Upper lobe of left lung (tissue), 6 donors: ENCODE measurements at regions not wholly inside any gene's neighbourhood (a gene's known extent, or its start where the extent isn't known, plus 50 kb on each side); places are given as distances from the start of the nearest gene placed in this dataset.

Experiments used
- ATAC-seq, 2 donors: fragments of 200-7000 bp; cut with Tn5 transposase; one replicate each; pipeline ENCODE4 v1.9.1; 2022; ENCODE audit warnings: mild to moderate bottlenecking in 2 of 2, moderate library complexity in 2 of 2; ENCODE audit not compliant: low FRiP score in 2 of 2
- DNase-seq, 2 donors: peaks; one replicate each; pipeline ENCODE4 v3.0.0-alpha.2; 2019 to 2020
- H3K27ac ChIP-seq, 4 donors: fragments of 200-600 bp; sonication (generic); one replicate each; pipeline ENCODE4 v1.5.1; 2016 to 2019
- H3K27me3 ChIP-seq, 4 donors: fragments of 200-600 bp; sonication (generic); one replicate each; pipeline ENCODE4 v1.5.1; 2017 to 2019
- H3K36me3 ChIP-seq, 4 donors: fragments of 200-600 bp; sonication (generic); one replicate each; pipeline ENCODE4 v1.5.1; 2016 to 2019
- H3K4me1 ChIP-seq, 4 donors: fragments of 200-600 bp; sonication (generic); one replicate each; pipeline ENCODE4 v1.5.1; 2018 to 2019
- H3K4me3 ChIP-seq, 4 donors: fragments of 200-600 bp; sonication (generic); one replicate each; pipeline ENCODE4 v1.5.1; 2017 to 2019; ENCODE audit warnings: mild to moderate bottlenecking in 2 of 4, moderate library complexity in 1 of 4
- H3K9me3 ChIP-seq, 4 donors: fragments of 200-600 bp; sonication (generic); one replicate each; pipeline ENCODE4 v1.5.1; 2018 to 2019
- EP300 ChIP-seq, 4 donors: sonication (generic); formaldehyde crosslinking; IDR thresholded peaks; one replicate each; pipeline ENCODE4 v1.5.1; 2017; ENCODE audit warnings: antibody characterized with exemption in 4 of 4, control low read depth in 2 of 4
- POLR2A ChIP-seq, 4 donors: fragments of 450-650 bp; IDR thresholded peaks; one replicate each; pipeline ENCODE4 v1.5.1; 2016 to 2017; ENCODE audit warnings: antibody characterized with exemption in 4 of 4, mild to moderate bottlenecking in 2 of 4
- POLR2AphosphoS5 ChIP-seq, 2 donors: sonication (generic); formaldehyde crosslinking; IDR thresholded peaks; one replicate each; pipeline ENCODE4 v1.5.1; 2017; ENCODE audit warnings: antibody characterized with exemption in 2 of 2
- WGBS, 2 donors: methylation state at CpG; one replicate each; pipeline ENCODE4 v1.1.5; 2017 to 2018; 5-methylcytosine and 5-hydroxymethylcytosine counted together
- TF ChIP-seq, protein P1 (sequence below), 6 experiments: fragments of 450-650 bp in 4 of 6; fragments of 200-600 bp in 2 of 6; sonication (generic) in 2 of 6; IDR thresholded peaks; one replicate each; pipeline ENCODE4 v1.5.1; 2016 to 2019; ENCODE audit warnings: antibody characterized with exemption in 6 of 6
- donor health status: DM: no; HTN: no; CAD: no; lungs with moderate emphysema.
- donor health status: DM: no; HTN: yes; CAD: no; lungs with severe emphysema.

DNA sequence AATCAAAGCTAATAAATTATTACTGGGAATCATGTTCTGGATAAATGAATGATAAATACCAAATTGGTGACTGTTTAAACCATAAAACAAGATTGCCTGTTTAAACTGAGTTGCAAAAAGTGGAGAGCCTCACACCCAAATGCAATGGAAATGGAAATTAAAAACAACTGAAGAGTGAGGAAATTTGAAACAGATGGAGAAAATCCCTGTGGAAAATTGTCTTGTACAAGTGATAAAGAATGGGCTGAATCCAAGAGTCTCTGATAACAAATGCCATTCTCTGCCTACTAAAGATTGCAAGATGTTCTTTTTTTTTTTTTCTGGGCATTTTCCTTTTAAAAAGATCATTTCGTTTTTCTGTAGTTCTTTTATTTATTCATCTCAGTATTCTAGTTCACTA is 426.3 kb downstream of the NLGN4X start:
- no peaks in the 10 kb centered on the region for H3K27me3 ChIP-seq
- no peaks in the 10 kb centered on the region for H3K4me1 ChIP-seq
- no peaks in the 10 kb centered on the region for H3K9me3 ChIP-seq
- TF ChIP-seq, protein P1, sequence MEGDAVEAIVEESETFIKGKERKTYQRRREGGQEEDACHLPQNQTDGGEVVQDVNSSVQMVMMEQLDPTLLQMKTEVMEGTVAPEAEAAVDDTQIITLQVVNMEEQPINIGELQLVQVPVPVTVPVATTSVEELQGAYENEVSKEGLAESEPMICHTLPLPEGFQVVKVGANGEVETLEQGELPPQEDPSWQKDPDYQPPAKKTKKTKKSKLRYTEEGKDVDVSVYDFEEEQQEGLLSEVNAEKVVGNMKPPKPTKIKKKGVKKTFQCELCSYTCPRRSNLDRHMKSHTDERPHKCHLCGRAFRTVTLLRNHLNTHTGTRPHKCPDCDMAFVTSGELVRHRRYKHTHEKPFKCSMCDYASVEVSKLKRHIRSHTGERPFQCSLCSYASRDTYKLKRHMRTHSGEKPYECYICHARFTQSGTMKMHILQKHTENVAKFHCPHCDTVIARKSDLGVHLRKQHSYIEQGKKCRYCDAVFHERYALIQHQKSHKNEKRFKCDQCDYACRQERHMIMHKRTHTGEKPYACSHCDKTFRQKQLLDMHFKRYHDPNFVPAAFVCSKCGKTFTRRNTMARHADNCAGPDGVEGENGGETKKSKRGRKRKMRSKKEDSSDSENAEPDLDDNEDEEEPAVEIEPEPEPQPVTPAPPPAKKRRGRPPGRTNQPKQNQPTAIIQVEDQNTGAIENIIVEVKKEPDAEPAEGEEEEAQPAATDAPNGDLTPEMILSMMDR (IDR thresholded peaks at IDR 0.05), result no peak
- TF ChIP-seq POLR2A (IDR thresholded peaks at IDR 0.05) (no peak), POLR2AphosphoS5 (IDR thresholded peaks at IDR 0.05) (no peak), EP300 (IDR thresholded peaks at IDR 0.05) (no peak)
- 73 to 77% methylated on average over 1 of the region's 1 CpG for WGBS, 2 donors
- H3K27ac ChIP-seq, result no peak overlapping the region
- no peak for DNase-seq
- no peaks in the 10 kb centered on the region for H3K36me3 ChIP-seq
- no peak for ATAC-seq
- no peak overlapping the region for H3K4me3 ChIP-seq

DNA sequence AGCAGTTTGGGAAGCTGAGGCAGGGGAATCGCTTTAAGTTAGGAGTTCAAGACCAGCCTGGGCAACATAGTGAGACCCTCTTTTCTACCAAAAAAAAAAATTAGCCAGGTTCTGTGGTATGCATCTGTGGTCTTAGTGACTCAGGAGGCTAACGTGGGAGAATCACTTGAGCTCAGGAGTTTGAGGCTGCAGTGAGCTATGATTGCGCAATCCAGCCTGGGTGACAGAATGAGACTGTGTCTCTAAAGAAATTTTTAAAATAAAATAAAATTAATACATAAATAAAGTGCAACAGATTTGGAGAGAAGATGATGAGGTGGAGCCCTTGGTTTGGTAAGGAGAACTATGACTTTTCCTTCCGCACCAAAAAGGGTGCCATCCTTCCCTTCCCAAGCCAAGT is 436.9 kb downstream of the NLGN4X start:
- ATAC-seq (no peak), DNase-seq (no peak)
- Histone ChIP-seq H3K36me3 (no peaks in the 10 kb centered on the region), H3K27me3 (no peaks in the 10 kb centered on the region), H3K4me3 (no peak overlapping the region), H3K4me1 (no peaks in the 10 kb centered on the region), H3K9me3 (no peaks in the 10 kb centered on the region), H3K27ac (no peak overlapping the region)
- 70 to 85% methylated on average over 4 of the region's 4 CpGs for WGBS, 2 donors
- TF ChIP-seq EP300 (IDR thresholded peaks at IDR 0.05) (no peak), POLR2A (IDR thresholded peaks at IDR 0.05) (no peak), POLR2AphosphoS5 (IDR thresholded peaks at IDR 0.05) (no peak)
- TF ChIP-seq, protein P1 (IDR thresholded peaks at IDR 0.05), result no peak

DNA sequence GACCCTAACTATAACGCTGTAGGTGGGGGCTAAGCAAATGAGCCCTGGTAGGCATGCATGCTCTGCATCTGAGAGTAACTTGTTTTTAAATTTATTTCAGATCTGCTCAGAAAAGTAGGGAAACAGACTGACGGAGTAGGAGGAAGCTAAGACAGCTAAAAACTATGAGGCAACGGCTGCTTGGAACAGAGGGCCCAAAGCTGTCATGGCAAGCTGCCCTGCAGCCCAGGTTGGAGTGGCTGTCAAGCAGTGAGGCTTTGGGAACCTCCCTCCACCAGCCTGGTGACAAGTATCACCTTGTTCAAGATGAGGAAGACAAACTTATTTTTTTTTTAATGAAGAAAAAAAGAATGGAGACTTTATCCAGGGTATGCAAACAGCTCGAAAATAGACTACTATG is 439.8 kb downstream of the NLGN4X start:
- DNase-seq (no peak), ATAC-seq (no peak)
- Histone ChIP-seq H3K36me3 (no peaks in the 10 kb centered on the region), H3K4me1 (no peaks in the 10 kb centered on the region), H3K27ac (no peak overlapping the region), H3K27me3 (no peaks in the 10 kb centered on the region), H3K9me3 (no peaks in the 10 kb centered on the region), H3K4me3 (no peak overlapping the region)
- 59 to 68% methylated on average over 3 to 4 of the region's 4 CpGs for WGBS, 2 donors
- TF ChIP-seq POLR2AphosphoS5 (IDR thresholded peaks at IDR 0.05), result no peak
- TF ChIP-seq, protein P1 (IDR thresholded peaks at IDR 0.05), result no peak
- no peak for TF ChIP-seq EP300 (IDR thresholded peaks at IDR 0.05)
- TF ChIP-seq POLR2A (IDR thresholded peaks at IDR 0.05), result no peak

DNA sequence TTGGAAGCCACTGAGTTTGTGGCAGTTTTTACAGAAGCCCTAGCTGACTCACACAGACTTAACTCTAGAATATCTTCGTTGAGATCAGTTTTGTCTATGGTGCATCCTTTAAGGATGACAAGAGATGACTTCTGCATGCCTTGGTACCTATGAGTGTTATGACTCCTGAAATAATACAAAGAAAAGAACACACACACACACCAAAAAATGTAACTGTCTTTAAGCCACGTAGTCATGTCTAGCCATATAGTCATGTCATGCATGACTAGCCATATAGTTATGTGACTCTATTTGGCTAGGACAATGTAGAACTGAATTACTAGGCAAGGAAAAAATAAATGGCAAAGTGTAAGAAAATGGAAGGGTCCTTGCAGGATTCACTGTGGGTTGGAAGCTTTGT is 447.8 kb downstream of the NLGN4X start:
- WGBS, 2 donors, result 25 to 54% methylated on average over 2 of the region's 2 CpGs
- no peak for ATAC-seq
- no peaks in the 10 kb centered on the region for H3K36me3 ChIP-seq
- H3K4me3 ChIP-seq, result no peak overlapping the region
- no peaks in the 10 kb centered on the region for H3K4me1 ChIP-seq
- H3K27ac ChIP-seq, result no peak overlapping the region
- TF ChIP-seq, protein P1 (IDR thresholded peaks at IDR 0.05), result no peak
- TF ChIP-seq POLR2AphosphoS5 (IDR thresholded peaks at IDR 0.05) (no peak), EP300 (IDR thresholded peaks at IDR 0.05) (no peak), POLR2A (IDR thresholded peaks at IDR 0.05) (no peak)
- no peak for DNase-seq
- no peaks in the 10 kb centered on the region for H3K9me3 ChIP-seq
- no peaks in the 10 kb centered on the region for H3K27me3 ChIP-seq

DNA sequence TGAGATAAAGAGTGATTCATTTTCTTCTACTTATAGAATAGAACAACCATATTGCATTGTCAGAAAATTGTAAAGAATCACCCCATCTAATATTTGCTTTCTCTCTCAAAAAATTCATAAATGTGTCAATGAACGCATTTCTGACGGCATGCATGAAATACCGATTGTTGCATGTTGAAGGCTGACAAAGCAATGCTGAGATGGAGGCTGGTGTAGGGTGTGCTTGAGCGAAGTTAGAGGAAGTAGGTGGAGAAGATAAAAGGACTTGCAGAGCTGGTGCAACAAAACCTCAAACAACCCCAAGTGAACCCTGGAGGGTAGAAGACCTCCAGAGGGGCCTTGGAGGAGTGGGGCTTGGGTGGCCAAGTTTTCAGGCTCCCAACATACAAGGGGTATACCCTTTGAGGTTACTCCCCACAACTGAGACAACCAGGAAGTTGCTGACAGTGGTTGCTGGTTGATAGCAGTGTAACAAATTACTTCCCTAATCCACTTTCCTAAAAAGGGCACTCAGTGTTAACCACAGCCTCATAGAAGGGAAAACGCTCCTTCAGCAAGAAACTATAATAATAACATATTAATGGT is 452.7 kb downstream of the NLGN4X start:
- Histone ChIP-seq H3K36me3 (no peaks in the 10 kb centered on the region), H3K9me3 (no peaks in the 10 kb centered on the region), H3K27ac (no peak overlapping the region), H3K27me3 (no peaks in the 10 kb centered on the region), H3K4me1 (no peaks in the 10 kb centered on the region), H3K4me3 (no peak overlapping the region)
- TF ChIP-seq POLR2AphosphoS5 (IDR thresholded peaks at IDR 0.05), result no peak
- TF ChIP-seq EP300 (IDR thresholded peaks at IDR 0.05), result no peak
- no peak for TF ChIP-seq POLR2A (IDR thresholded peaks at IDR 0.05)
- TF ChIP-seq, protein P1 (IDR thresholded peaks at IDR 0.05), result no peak
- 32 to 42% methylated on average over 5 of the region's 5 CpGs for WGBS, 2 donors
- DNase-seq, result no peak
- ATAC-seq, result no peak
